Sciatic nerve (tissue), 2 donors: ENCODE measurements at regions not wholly inside any gene's neighbourhood (a gene's known extent, or its start where the extent isn't known, plus 50 kb on each side); places are given as distances from the start of the nearest gene placed in this dataset.
A peak's percentile ranks its signal among the peaks of the same experiment; 100 is the strongest.

Experiments
- ATAC-seq: fragments of 200-7000 bp; cut with Tn5 transposase; one replicate; pipeline ENCODE4 v1.9.1; 2020; ENCODE audit warnings: mild to moderate bottlenecking, moderate library complexity
- DNase-seq: peaks from one replicate; pipeline ENCODE4 v3.0.0-alpha.2; 2020; ENCODE audit warnings: low spot score
- intact Hi-C: fragments of 100-400 bp; cut with DNase I; formaldehyde crosslinking; loops from one replicate; pipeline ENCODE4 v1.14.2; 2022
- donor health status: DM: no; HTN: no; CAD: no.
- donor health status: DM: no; HTN: no; CAD: no.

GRCh38 chr4:123955167-123955800 lies 558.7 kb downstream of the SPRY1 start:
- no peak for ATAC-seq
- intact Hi-C loops: no loop called here
- no peak for DNase-seq

GRCh38 chr4:123956204-123956603 lies 559.6 kb downstream of the SPRY1 start:
- intact Hi-C loops: no loop called here
- ATAC-seq (no peak), DNase-seq (no peak)

- peak; percentile 90 for ATAC-seq
- intact Hi-C loops: no loop called here
Observed at GRCh38 chr4:123966990-123967769, 570.6 kb downstream of the SPRY1 start.

GRCh38 chr4:123972031-123972430 lies 575.4 kb downstream of the SPRY1 start:
- no peak for ATAC-seq
- DNase-seq: no peak
- intact Hi-C loops: no loop called here

More at GRCh38 chr4:123966990-123967769, 570.6 kb downstream of the SPRY1 start:
- DNase-seq: no peak

- intact Hi-C loops: no loop called here
- ATAC-seq (no peak), DNase-seq (no peak)
Observed at GRCh38 chr4:123974386-123975149, 578.0 kb downstream of the SPRY1 start.

GRCh38 chr4:123976285-123976684 lies 579.7 kb downstream of the SPRY1 start:
- ATAC-seq (peak; percentile 46), DNase-seq (no peak)
- intact Hi-C loops: no loop called here

GRCh38 chr4:123976819-123977218 lies 580.2 kb downstream of the SPRY1 start:
- DNase-seq: no peak
- ATAC-seq: peak; percentile 26
- intact Hi-C loops: no loop called here

- DNase-seq (no peak), ATAC-seq (no peak)
- intact Hi-C loops: no loop called here
Observed at GRCh38 chr4:123977641-123978081, 581.1 kb downstream of the SPRY1 start.

- ATAC-seq (no peak), DNase-seq (no peak)
- intact Hi-C loops: no loop called here
Observed at GRCh38 chr4:123978637-123979036, 582.0 kb downstream of the SPRY1 start.

- ATAC-seq: no peak
- no peak for DNase-seq
- intact Hi-C loops: no loop called here
Observed at GRCh38 chr4:123980736-123981300, 584.2 kb downstream of the SPRY1 start.

- intact Hi-C loops: no loop called here
- peak; percentile 87 for ATAC-seq
- DNase-seq: no peak
Observed at GRCh38 chr4:123984886-123985285, 588.3 kb downstream of the SPRY1 start.

GRCh38 chr4:123986268-123986798 lies 589.7 kb downstream of the SPRY1 start:
- no peak for DNase-seq
- peak; percentile 88 for ATAC-seq
- intact Hi-C loops: no loop called here

GRCh38 chr4:123987408-123987807 lies 590.8 kb downstream of the SPRY1 start:
- intact Hi-C loops: no loop called here
- no peak for ATAC-seq

GRCh38 chr4:123990310-123990870 lies 593.8 kb downstream of the SPRY1 start:
- intact Hi-C loops: no loop called here
- ATAC-seq: no peak
- no peak for DNase-seq

More at GRCh38 chr4:123987408-123987807, 590.8 kb downstream of the SPRY1 start:
- DNase-seq: no peak

- intact Hi-C loops: no loop called here
- no peak for DNase-seq
Observed at GRCh38 chr4:123994917-123995316, 598.3 kb downstream of the SPRY1 start.

GRCh38 chr4:123995936-123996335 lies 599.3 kb downstream of the SPRY1 start:
- ATAC-seq (no peak), DNase-seq (no peak)
- intact Hi-C loops: no loop called here

More at GRCh38 chr4:123994917-123995316, 598.3 kb downstream of the SPRY1 start:
- no peak for ATAC-seq

- no peak for ATAC-seq
- intact Hi-C loops: no loop called here
- DNase-seq: no peak
Observed at GRCh38 chr4:123996718-123997510, 600.3 kb downstream of the SPRY1 start.

- DNase-seq: no peak
- intact Hi-C loops: no loop called here
- ATAC-seq: no peak
Observed at GRCh38 chr4:123997776-123998449, 601.3 kb downstream of the SPRY1 start.
